Neuronal stem cell (in vitro differentiated cells): ENCODE measurements at regions not wholly inside any gene's neighbourhood (a gene's known extent, or its start where the extent isn't known, plus 50 kb on each side); places are given as distances from the start of the nearest gene placed in this dataset.

Source experiments
- DNase-seq: peaks from one replicate; pipeline ENCODE4 v3.0.0-alpha.2; 2013; ENCODE audit warnings: low spot score
- H2AFZ ChIP-seq: one replicate; pipeline ENCODE4 v1.6.1; 2013; ENCODE audit warnings: mild to moderate bottlenecking, low read length, inconsistent platforms
- H2AK5ac ChIP-seq: 2 replicates; pipeline ENCODE4 v1.6.1; 2013; ENCODE audit warnings: low read depth, mild to moderate bottlenecking, inconsistent platforms, low read length, moderate library complexity, mixed read lengths
- H2BK120ac ChIP-seq: 2 replicates; pipeline ENCODE4 v1.6.1; 2013; ENCODE audit warnings: low read depth, mild to moderate bottlenecking, inconsistent platforms, low read length, moderate library complexity, mixed read lengths
- H2BK12ac ChIP-seq: one replicate; pipeline ENCODE4 v1.6.1; 2013; ENCODE audit warnings: low read length, inconsistent platforms
- H2BK15ac ChIP-seq: 2 replicates; pipeline ENCODE4 v1.6.1; 2013; ENCODE audit warnings: mild to moderate bottlenecking, low read length, inconsistent platforms, mixed read lengths
- H2BK5ac ChIP-seq: one replicate; pipeline ENCODE4 v1.6.1; 2013; ENCODE audit warnings: inconsistent platforms, mild to moderate bottlenecking, low read length, moderate library complexity
- H3K14ac ChIP-seq: one replicate; pipeline ENCODE4 v1.6.1; 2013; ENCODE audit warnings: low read length, inconsistent platforms
- H3K18ac ChIP-seq: 2 replicates; pipeline ENCODE4 v1.6.1; 2013; ENCODE audit warnings: low read length, inconsistent platforms
- H3K23ac ChIP-seq: 2 replicates; pipeline ENCODE4 v1.6.1; 2013; ENCODE audit warnings: low read depth, mild to moderate bottlenecking, mixed read lengths, low read length, inconsistent platforms; ENCODE audit not compliant: poor library complexity
- H3K27ac ChIP-seq: replicated peaks from 3 replicates; pipeline ENCODE4 v1.5.1; 2013; ENCODE audit warnings: low read length, inconsistent platforms
- H3K27me3 ChIP-seq, 3 experiments: 2 replicates each; pipeline ENCODE4 v1.6.1; 2013; ENCODE audit warnings: low read length in 3 of 3, mild to moderate bottlenecking in 2 of 3, inconsistent platforms in 1 of 3, low read depth in 1 of 3, mixed read lengths in 1 of 3, moderate library complexity in 1 of 3; ENCODE audit not compliant: control insufficient read depth in 3 of 3, insufficient read depth in 3 of 3
- H3K36me3 ChIP-seq, 2 donors: replicated peaks in 1 of 2; 2 replicates each; pipeline ENCODE4 v1.6.1; 2013; ENCODE audit warnings: low read length in 2 of 2; ENCODE audit not compliant: control insufficient read depth in 2 of 2, insufficient read depth in 2 of 2
- H3K4ac ChIP-seq: 2 replicates; pipeline ENCODE4 v1.6.1; 2013; ENCODE audit warnings: inconsistent platforms, mild to moderate bottlenecking, low read length, moderate library complexity
- H3K4me1 ChIP-seq, 2 donors: 1 replicate in 1 of 2; 2 replicates in 1 of 2; pipeline ENCODE4 v1.6.1; 2013; ENCODE audit warnings: low read length in 2 of 2, low read depth in 1 of 2; ENCODE audit not compliant: control insufficient read depth in 2 of 2, insufficient read depth in 1 of 2
- H3K4me2 ChIP-seq: one replicate; pipeline ENCODE4 v1.6.1; 2013; ENCODE audit warnings: mild to moderate bottlenecking, low read length, inconsistent platforms; ENCODE audit not compliant: insufficient read depth, poor library complexity, severe bottlenecking
- H3K4me3 ChIP-seq, 2 donors: 2 replicates each; pipeline ENCODE4 v1.5.1; 2013; ENCODE audit warnings: low read length in 2 of 2, mild to moderate bottlenecking in 2 of 2, inconsistent platforms in 1 of 2, moderate library complexity in 1 of 2
- H3K79me1 ChIP-seq: one replicate; pipeline ENCODE4 v1.6.1; 2013; ENCODE audit warnings: low read depth, mild to moderate bottlenecking, inconsistent platforms, low read length, moderate library complexity
- H3K9ac ChIP-seq: one replicate; pipeline ENCODE4 v1.6.1; 2013; ENCODE audit warnings: mild to moderate bottlenecking, low read depth, low read length, inconsistent platforms; ENCODE audit not compliant: poor library complexity
- H3K9me3 ChIP-seq, 2 donors: replicated peaks in 1 of 2; 2 replicates each; pipeline versions ENCODE3 to v1.6.1; 2013; ENCODE audit warnings: low read length in 2 of 2, mild to moderate bottlenecking in 2 of 2, inconsistent platforms in 1 of 2, low read depth in 1 of 2, mixed read lengths in 1 of 2, moderate library complexity in 1 of 2; ENCODE audit not compliant: control insufficient read depth in 2 of 2, insufficient read depth in 1 of 2
- H4K8ac ChIP-seq: one replicate; pipeline ENCODE4 v1.6.1; 2013; ENCODE audit warnings: low read depth, mild to moderate bottlenecking, inconsistent platforms, low read length, moderate library complexity
- H4K91ac ChIP-seq: one replicate; pipeline ENCODE4 v1.6.1; 2013; ENCODE audit warnings: low read length, low read depth, mild to moderate bottlenecking, inconsistent platforms; ENCODE audit not compliant: poor library complexity
- WGBS, 2 donors: extraction: QIAGEN DNeasy Blood & Tissue Kit; methylation state at CpG; one replicate each; pipeline ENCODE4 v1.1.7; 2013; ENCODE audit warnings: missing lambda C conversion rate in 2 of 2, mixed read lengths in 1 of 2; ENCODE audit not compliant: insufficient read length in 2 of 2, insufficient replicate concordance in 1 of 2; ENCODE audit errors: extremely low coverage in 2 of 2; 5-methylcytosine and 5-hydroxymethylcytosine counted together

DNA sequence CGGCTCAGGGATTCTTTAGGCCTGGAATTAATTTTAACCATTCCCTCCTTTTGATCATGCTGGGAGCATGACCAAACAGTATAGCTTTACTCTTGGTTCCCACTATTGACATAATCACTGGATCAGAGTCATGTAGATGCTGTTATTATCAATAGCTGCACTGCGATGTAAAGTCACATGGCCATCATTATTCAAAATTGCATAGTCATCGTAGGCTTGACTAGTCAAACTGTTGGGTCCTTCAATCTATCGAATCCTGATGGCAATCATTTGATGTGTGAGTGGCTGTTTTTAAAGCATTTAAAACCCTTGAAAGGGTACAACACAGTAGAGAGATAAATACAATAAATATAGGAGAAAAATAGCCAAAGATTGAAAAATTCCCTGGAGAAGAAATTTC, 1194.1 kb downstream of the EFNA5 start:
- Histone ChIP-seq H4K91ac (no peak overlapping the region), H3K14ac (no peak overlapping the region), H3K4ac (no peak overlapping the region), H3K18ac (no peak overlapping the region), H3K9ac (no peak overlapping the region), H4K8ac (no peak overlapping the region), H3K27me3 (no peaks in the 10 kb centered on the region), H3K23ac (no peak overlapping the region), H3K27ac (no peak overlapping the region), H3K4me2 (no peak overlapping the region), H2BK120ac (no peak overlapping the region), H2AFZ (no peak overlapping the region), H3K4me3 (no peak overlapping the region), H3K4me1 (no peaks in the 10 kb centered on the region), H2BK12ac (no peak overlapping the region), H3K9me3 (peaks cover 2 to 5% of the 10 kb centered on the region in 2 donors), H2BK5ac (no peak overlapping the region), H3K36me3 (no peaks in the 10 kb centered on the region), H2AK5ac (no peak overlapping the region), H3K79me1 (no peaks in the 10 kb centered on the region), H2BK15ac (no peak overlapping the region)
- DNase-seq, result no peak
- no CpG with 5 or more reads among the region's 4 CpGs for WGBS, 2 donors

GRCh38 chr5:106474066-106474465, 1196.7 kb downstream of the EFNA5 start:
- Histone ChIP-seq H2BK15ac (no peak overlapping the region), H3K27me3 (no peaks in the 10 kb centered on the region), H3K27ac (no peak overlapping the region), H2BK120ac (no peak overlapping the region), H4K8ac (no peak overlapping the region), H3K36me3 (no peaks in the 10 kb centered on the region), H3K4ac (no peak overlapping the region), H3K14ac (no peak overlapping the region), H2BK5ac (no peak overlapping the region), H3K23ac (no peak overlapping the region), H4K91ac (no peak overlapping the region), H3K79me1 (no peaks in the 10 kb centered on the region), H2AK5ac (no peak overlapping the region), H3K4me2 (no peak overlapping the region), H3K4me1 (no peaks in the 10 kb centered on the region), H3K4me3 (no peak overlapping the region), H3K9me3 (peaks cover 2 to 5% of the 10 kb centered on the region in 2 donors), H3K9ac (no peak overlapping the region), H2BK12ac (no peak overlapping the region), H3K18ac (no peak overlapping the region), H2AFZ (no peak overlapping the region)
- DNase-seq, result no peak

DNA sequence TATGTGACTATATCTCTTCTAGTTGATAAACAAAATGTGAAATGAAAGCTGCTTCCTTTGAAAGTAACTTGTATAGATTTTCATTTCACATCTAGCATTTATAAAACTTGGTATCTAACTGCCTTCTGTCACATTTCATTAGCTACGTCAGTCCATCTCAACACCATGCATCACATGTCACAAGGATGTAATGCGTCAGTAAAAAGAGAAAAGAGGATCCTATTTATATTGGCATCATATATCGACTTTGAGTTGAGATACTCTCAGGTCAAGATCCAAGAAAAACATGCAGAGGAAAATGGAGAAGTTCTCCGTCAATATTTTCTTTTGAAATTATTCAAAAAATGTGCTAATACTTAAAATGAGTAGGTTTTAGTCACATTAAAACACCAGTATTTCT, 1211.2 kb downstream of the EFNA5 start:
- no peak overlapping the region for H3K18ac ChIP-seq
- no peaks in the 10 kb centered on the region for H3K27me3 ChIP-seq
- H3K4ac ChIP-seq, result no peak overlapping the region
- no CpG with 5 or more reads among the region's 4 CpGs for WGBS, 2 donors
- H2AK5ac ChIP-seq, result no peak overlapping the region
- no peaks in the 10 kb centered on the region for H3K36me3 ChIP-seq
- DNase-seq, result no peak
- H3K14ac ChIP-seq, result no peak overlapping the region
- no peak overlapping the region for H3K27ac ChIP-seq
- no peak overlapping the region for H4K8ac ChIP-seq
- H3K9me3 ChIP-seq, result no peaks in the 10 kb centered on the region
- no peak overlapping the region for H2AFZ ChIP-seq
- no peak overlapping the region for H3K9ac ChIP-seq
- H3K4me1 ChIP-seq, result no peaks in the 10 kb centered on the region
- H4K91ac ChIP-seq, result no peak overlapping the region
- no peak overlapping the region for H3K4me2 ChIP-seq
- H2BK5ac ChIP-seq, result no peak overlapping the region
- no peak overlapping the region for H3K4me3 ChIP-seq
- H3K23ac ChIP-seq, result no peak overlapping the region
- no peak overlapping the region for H2BK120ac ChIP-seq
- no peaks in the 10 kb centered on the region for H3K79me1 ChIP-seq
- H2BK15ac ChIP-seq, result no peak overlapping the region
- H2BK12ac ChIP-seq, result no peak overlapping the region

GRCh38 chr5:106454651-106455415, 1215.9 kb downstream of the EFNA5 start:
- Histone ChIP-seq H3K79me1 (no peaks in the 10 kb centered on the region), H4K91ac (no peak overlapping the region), H2AK5ac (no peak overlapping the region), H3K4me1 (no peaks in the 10 kb centered on the region), H3K14ac (no peak overlapping the region), H2AFZ (peak overlapping the region; percentile 69), H2BK5ac (no peak overlapping the region), H3K4me3 (no peak overlapping the region), H3K9ac (no peak overlapping the region), H3K4ac (no peak overlapping the region), H3K23ac (no peak overlapping the region), H3K9me3 (no peaks in the 10 kb centered on the region), H3K27ac (no peak overlapping the region), H2BK120ac (no peak overlapping the region), H3K4me2 (no peak overlapping the region), H3K36me3 (no peaks in the 10 kb centered on the region), H2BK12ac (no peak overlapping the region), H2BK15ac (no peak overlapping the region), H4K8ac (no peak overlapping the region), H3K18ac (no peak overlapping the region), H3K27me3 (no peaks in the 10 kb centered on the region)
- DNase-seq, result peak; percentile 59
- WGBS, 2 donors, result no CpG with 5 or more reads among the region's 3 CpGs
